ENCODE measurements at regions not wholly inside any gene's neighbourhood (a gene's known extent, or its start where the extent isn't known, plus 50 kb on each side); places are given as distances from the start of the nearest gene placed in this dataset.
A peak's percentile ranks its signal among the peaks of the same experiment; 100 is the strongest.

GRCh38 chr18:40431071-40431985 is 1523.7 kb upstream of the PIK3C3 start:
- no peak for DNase-seq (ENCODE audit: low read depth in 4 of 4, low spot score in 2 of 4)

- no peak for DNase-seq (ENCODE audit: low read depth in 4 of 4, low spot score in 2 of 4)
These were observed 1531.7 kb upstream of the PIK3C3 start for GRCh38 chr18:40423291-40423690.

GRCh38 chr18:40420675-40421074 is 1534.4 kb upstream of the PIK3C3 start:
- DNase-seq (ENCODE audit: low read depth in 4 of 4, low spot score in 2 of 4) = no peak

- no peak for DNase-seq (ENCODE audit: low read depth in 4 of 4, low spot score in 2 of 4)
These were observed 1537.5 kb upstream of the PIK3C3 start for GRCh38 chr18:40417501-40417900.

GRCh38 chr18:40415821-40416220 is 1539.2 kb upstream of the PIK3C3 start:
- DNase-seq (ENCODE audit: low read depth in 4 of 4, low spot score in 2 of 4) = no peak

- DNase-seq (ENCODE audit: low read depth in 4 of 4, low spot score in 2 of 4) = no peak
These were observed 1539.8 kb upstream of the PIK3C3 start for GRCh38 chr18:40415176-40415791.

GRCh38 chr18:40414155-40414754 is 1540.8 kb upstream of the PIK3C3 start:
- no peak for DNase-seq (ENCODE audit: low read depth in 4 of 4, low spot score in 2 of 4)

- peak in 1 of 4 donors; percentile 12 for DNase-seq (ENCODE audit: low read depth in 4 of 4, low spot score in 2 of 4)
These were observed 1541.9 kb upstream of the PIK3C3 start for GRCh38 chr18:40413160-40413559.

GRCh38 chr18:40412410-40412809 is 1542.6 kb upstream of the PIK3C3 start:
- DNase-seq (ENCODE audit: low read depth in 4 of 4, low spot score in 2 of 4) = no peak

GRCh38 chr18:40407909-40408308 is 1547.1 kb upstream of the PIK3C3 start:
- no peak for DNase-seq (ENCODE audit: low read depth in 4 of 4, low spot score in 2 of 4)

- DNase-seq (ENCODE audit: low read depth in 4 of 4, low spot score in 2 of 4) = no peak
These were observed 1550.8 kb upstream of the PIK3C3 start for GRCh38 chr18:40404284-40404683.

GRCh38 chr18:40402052-40402451 is 1553.0 kb upstream of the PIK3C3 start:
- DNase-seq (ENCODE audit: low read depth in 4 of 4, low spot score in 2 of 4) = no peak

GRCh38 chr18:40388121-40388520 is 1566.9 kb upstream of the PIK3C3 start:
- no peak for DNase-seq (ENCODE audit: low read depth in 4 of 4, low spot score in 2 of 4)

- DNase-seq (ENCODE audit: low read depth in 4 of 4, low spot score in 2 of 4) = no peak
These were observed 1567.8 kb upstream of the PIK3C3 start for GRCh38 chr18:40387130-40387787.

GRCh38 chr18:40382197-40382596 is 1572.8 kb upstream of the PIK3C3 start:
- DNase-seq (ENCODE audit: low read depth in 4 of 4, low spot score in 2 of 4) = no peak

- no peak for DNase-seq (ENCODE audit: low read depth in 4 of 4, low spot score in 2 of 4)
These were observed 1574.2 kb upstream of the PIK3C3 start for GRCh38 chr18:40380686-40381439.

GRCh38 chr18:40375837-40376236 is 1579.2 kb upstream of the PIK3C3 start:
- peak in 2 of 4 donors; percentile 20 to 28 for DNase-seq (ENCODE audit: low read depth in 4 of 4, low spot score in 2 of 4)

- DNase-seq (ENCODE audit: low read depth in 4 of 4, low spot score in 2 of 4) = no peak
These were observed 1583.4 kb upstream of the PIK3C3 start for GRCh38 chr18:40371673-40372072.

GRCh38 chr18:40367576-40367975 is 1587.5 kb upstream of the PIK3C3 start:
- DNase-seq (ENCODE audit: low read depth in 4 of 4, low spot score in 2 of 4) = no peak

- DNase-seq (ENCODE audit: low read depth in 4 of 4, low spot score in 2 of 4) = no peak
These were observed 1588.5 kb upstream of the PIK3C3 start for GRCh38 chr18:40366521-40366920.

Data from left renal cortex interstitium (tissue), 4 donors.